SH-SY5Y (cell line): ENCODE measurements at regions not wholly inside any gene's neighbourhood (a gene's known extent, or its start where the extent isn't known, plus 50 kb on each side); places are given as distances from the start of the nearest gene placed in this dataset.

Experiments used
- GATA2 ChIP-seq: IDR thresholded peaks from 2 replicates; pipeline ENCODE4 v1.6.1; 2011; ENCODE audit warnings: mild to moderate bottlenecking, low read depth, low read length
- GATA3 ChIP-seq: IDR thresholded peaks from 2 replicates; pipeline ENCODE4 v1.6.1; 2011; ENCODE audit warnings: low read depth, mild to moderate bottlenecking, low read length, moderate library complexity

DNA sequence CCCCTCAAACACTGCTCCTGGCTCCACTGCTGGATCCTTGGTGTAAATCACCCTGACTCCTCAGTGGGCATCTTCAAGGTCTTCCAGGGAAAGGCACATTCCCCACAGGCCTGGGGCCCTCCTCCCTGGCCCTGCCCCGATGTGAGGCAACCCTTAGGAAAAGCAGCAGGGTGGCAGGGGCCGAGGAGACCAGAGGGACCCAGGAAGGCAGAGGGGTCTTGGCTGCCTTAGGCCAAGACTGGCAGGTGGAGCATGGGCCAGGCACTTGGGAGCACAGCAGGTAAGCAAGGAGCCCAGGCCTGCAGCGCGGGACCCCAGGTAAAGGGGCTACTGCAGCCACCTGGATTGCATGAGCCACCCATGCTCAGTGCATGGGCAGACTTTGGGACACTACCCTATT lies 96.9 kb downstream of the GYPC start:
- TF ChIP-seq GATA2 (no peak), GATA3 (no peak)
